SK-N-SH treated with all-trans-retinoic acid at 6 μM for 48 hours (cell line): ENCODE measurements at regions not wholly inside any gene's neighbourhood (a gene's known extent, or its start where the extent isn't known, plus 50 kb on each side); places are given as distances from the start of the nearest gene placed in this dataset.

Experiments
- ATAC-seq: fragments of 200-7000 bp; cut with Tn5 transposase; 3 replicates; pipeline ENCODE4 v1.9.1; 2020; ENCODE audit warnings: mild to moderate bottlenecking, moderate library complexity
- ARNTL ChIP-seq: fragments of 450-650 bp; formaldehyde crosslinking; IDR thresholded peaks from 2 replicates; pipeline ENCODE4 v1.5.0; 2020; ENCODE audit warnings: low read depth, mild to moderate bottlenecking, moderate library complexity, borderline replicate concordance
- BACH2 ChIP-seq: fragments of 250-450 bp; sonication (Bioruptor Pico); IDR thresholded peaks from 2 replicates; pipeline ENCODE4 v1.9.0; 2021; ENCODE audit warnings: mild to moderate bottlenecking, borderline replicate concordance
- CSDC2 ChIP-seq: fragments of 250-450 bp; sonication (Bioruptor Pico); IDR thresholded peaks from 2 replicates; pipeline ENCODE4 v1.5.0; 2020; ENCODE audit warnings: mild to moderate bottlenecking, moderate library complexity
- ESRRG ChIP-seq: fragments of 250-450 bp; sonication (Bioruptor Pico); IDR thresholded peaks from 2 replicates; pipeline ENCODE4 v1.6.1; 2021; ENCODE audit warnings: mild to moderate bottlenecking
- GLIS3 ChIP-seq: fragments of 250-450 bp; sonication (Bioruptor Pico); IDR thresholded peaks from 2 replicates; pipeline ENCODE4 v1.5.0; 2020; ENCODE audit warnings: mild to moderate bottlenecking, moderate library complexity
- ISL1 ChIP-seq: fragments of 250-450 bp; sonication (Bioruptor Pico); IDR thresholded peaks from 2 replicates; pipeline ENCODE4 v2.1.2; 2022; ENCODE audit warnings: mild to moderate bottlenecking, moderate library complexity
- OSR1 ChIP-seq: fragments of 250-450 bp; sonication (Bioruptor Pico); IDR thresholded peaks from 2 replicates; pipeline ENCODE4 v1.8.0; 2022; ENCODE audit warnings: moderate library complexity, mild to moderate bottlenecking, inconsistent platforms
- PPARA ChIP-seq: fragments of 250-450 bp; sonication (Bioruptor Pico); IDR thresholded peaks from 2 replicates; pipeline ENCODE4 v1.5.0; 2020; ENCODE audit warnings: mild to moderate bottlenecking, borderline replicate concordance
- RARB ChIP-seq: fragments of 250-450 bp; sonication (Bioruptor Pico); IDR thresholded peaks from 2 replicates; pipeline ENCODE4 v1.8.0; 2021; ENCODE audit warnings: mild to moderate bottlenecking, moderate library complexity
- SNAI2 ChIP-seq: fragments of 250-450 bp; sonication (Bioruptor Pico); IDR thresholded peaks from 2 replicates; pipeline ENCODE4 v1.5.0; 2020; ENCODE audit warnings: mild to moderate bottlenecking, moderate library complexity
- TCF4 ChIP-seq: fragments of 250-450 bp; sonication (Bioruptor Pico); IDR thresholded peaks from 2 replicates; pipeline ENCODE4 v1.8.0; 2021; ENCODE audit warnings: mild to moderate bottlenecking, moderate library complexity, borderline replicate concordance
- TOX ChIP-seq: fragments of 250-450 bp; sonication (Bioruptor Pico); IDR thresholded peaks from 2 replicates; pipeline ENCODE4 v1.8.0; 2021; ENCODE audit warnings: mild to moderate bottlenecking, moderate library complexity, borderline replicate concordance
- ZC3H10 ChIP-seq: fragments of 250-450 bp; sonication (Bioruptor Pico); IDR thresholded peaks from 2 replicates; pipeline ENCODE4 v1.5.1; 2021; ENCODE audit warnings: mild to moderate bottlenecking, moderate library complexity
- ZFP3 ChIP-seq: fragments of 250-450 bp; sonication (Bioruptor Pico); IDR thresholded peaks from 2 replicates; pipeline ENCODE4 v1.5.0; 2020; ENCODE audit warnings: mild to moderate bottlenecking, moderate library complexity
- ZFP30 ChIP-seq: fragments of 450-650 bp; formaldehyde crosslinking; IDR thresholded peaks from 2 replicates; pipeline ENCODE4 v1.5.0; 2022; ENCODE audit warnings: mild to moderate bottlenecking, moderate library complexity
- ZNF565 ChIP-seq: fragments of 450-650 bp; formaldehyde crosslinking; conservative IDR thresholded peaks from 2 replicates; pipeline ENCODE4 v1.5.0; 2020; ENCODE audit warnings: low read depth, mild to moderate bottlenecking, moderate library complexity
- ZNF70 ChIP-seq: fragments of 450-650 bp; formaldehyde crosslinking; IDR thresholded peaks from 2 replicates; pipeline ENCODE4 v1.5.0; 2020; ENCODE audit warnings: mild to moderate bottlenecking, moderate library complexity
- ZNF8 ChIP-seq: fragments of 450-650 bp; formaldehyde crosslinking; IDR thresholded peaks from 2 replicates; pipeline ENCODE4 v1.5.0; 2020; ENCODE audit warnings: mild to moderate bottlenecking, moderate library complexity
- TF ChIP-seq, protein P1 (sequence below): fragments of 250-450 bp; sonication (Bioruptor Pico); IDR thresholded peaks from 2 replicates; pipeline ENCODE4 v1.5.1; 2020; ENCODE audit warnings: low read depth, mild to moderate bottlenecking, moderate library complexity
- TF ChIP-seq, protein P2 (sequence below): fragments of 250-450 bp; sonication (Bioruptor Pico); IDR thresholded peaks from 2 replicates; pipeline ENCODE4 v1.8.0; 2021; ENCODE audit warnings: low read depth, mild to moderate bottlenecking, moderate library complexity, borderline replicate concordance
- TF ChIP-seq, protein P3 (sequence below): fragments of 250-450 bp; sonication (Bioruptor Pico); IDR thresholded peaks from 2 replicates; pipeline ENCODE4 v1.5.0; 2020; ENCODE audit warnings: mild to moderate bottlenecking, moderate library complexity

DNA sequence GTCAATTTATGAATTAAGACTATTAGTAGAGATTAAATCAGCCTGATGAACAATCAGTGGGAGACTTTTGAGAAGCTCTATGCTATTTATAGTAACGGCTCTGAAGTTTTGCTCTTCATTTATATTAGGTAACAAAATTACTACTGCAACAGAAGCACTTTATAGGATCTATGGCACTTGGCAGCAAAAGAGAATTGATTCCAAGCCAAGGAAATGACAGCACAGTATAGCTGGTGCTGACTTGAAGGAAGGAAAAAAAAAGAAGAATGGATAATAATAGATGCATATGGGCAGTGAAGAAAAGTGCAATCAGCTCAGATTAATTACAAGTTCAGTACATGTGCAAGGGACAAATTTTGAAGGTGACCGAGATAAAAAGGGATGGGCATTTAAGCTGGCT is 228.2 kb upstream of the PPFIA2 start:
- TF ChIP-seq ZNF565 (CRISPR knock-in tag) (no peak), ZFP3 (CRISPR knock-in tag) (no peak), PPARA (no peak), OSR1 (no peak), ARNTL (CRISPR knock-in tag) (no peak), TOX (CRISPR knock-in tag) (no peak), BACH2 (no peak), ZNF70 (no peak), SNAI2 (CRISPR knock-in tag) (no peak), ZC3H10 (CRISPR knock-in tag) (no peak), TCF4 (CRISPR knock-in tag) (no peak), ISL1 (no peak), RARB (CRISPR knock-in tag) (no peak), CSDC2 (CRISPR knock-in tag) (no peak), ESRRG (no peak), ZFP30 (no peak)
- TF ChIP-seq, protein P1, sequence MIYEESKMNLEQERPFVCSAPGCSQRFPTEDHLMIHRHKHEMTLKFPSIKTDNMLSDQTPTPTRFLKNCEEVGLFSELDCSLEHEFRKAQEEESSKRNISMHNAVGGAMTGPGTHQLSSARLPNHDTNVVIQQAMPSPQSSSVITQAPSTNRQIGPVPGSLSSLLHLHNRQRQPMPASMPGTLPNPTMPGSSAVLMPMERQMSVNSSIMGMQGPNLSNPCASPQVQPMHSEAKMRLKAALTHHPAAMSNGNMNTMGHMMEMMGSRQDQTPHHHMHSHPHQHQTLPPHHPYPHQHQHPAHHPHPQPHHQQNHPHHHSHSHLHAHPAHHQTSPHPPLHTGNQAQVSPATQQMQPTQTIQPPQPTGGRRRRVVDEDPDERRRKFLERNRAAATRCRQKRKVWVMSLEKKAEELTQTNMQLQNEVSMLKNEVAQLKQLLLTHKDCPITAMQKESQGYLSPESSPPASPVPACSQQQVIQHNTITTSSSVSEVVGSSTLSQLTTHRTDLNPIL (CRISPR knock-in tag): no peak
- TF ChIP-seq, protein P2, sequence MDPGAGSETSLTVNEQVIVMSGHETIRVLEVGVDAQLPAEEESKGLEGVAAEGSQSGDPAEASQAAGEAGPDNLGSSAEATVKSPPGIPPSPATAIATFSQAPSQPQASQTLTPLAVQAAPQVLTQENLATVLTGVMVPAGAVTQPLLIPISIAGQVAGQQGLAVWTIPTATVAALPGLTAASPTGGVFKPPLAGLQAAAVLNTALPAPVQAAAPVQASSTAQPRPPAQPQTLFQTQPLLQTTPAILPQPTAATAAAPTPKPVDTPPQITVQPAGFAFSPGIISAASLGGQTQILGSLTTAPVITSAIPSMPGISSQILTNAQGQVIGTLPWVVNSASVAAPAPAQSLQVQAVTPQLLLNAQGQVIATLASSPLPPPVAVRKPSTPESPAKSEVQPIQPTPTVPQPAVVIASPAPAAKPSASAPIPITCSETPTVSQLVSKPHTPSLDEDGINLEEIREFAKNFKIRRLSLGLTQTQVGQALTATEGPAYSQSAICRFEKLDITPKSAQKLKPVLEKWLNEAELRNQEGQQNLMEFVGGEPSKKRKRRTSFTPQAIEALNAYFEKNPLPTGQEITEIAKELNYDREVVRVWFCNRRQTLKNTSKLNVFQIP: no peak
- TF ChIP-seq, protein P3, sequence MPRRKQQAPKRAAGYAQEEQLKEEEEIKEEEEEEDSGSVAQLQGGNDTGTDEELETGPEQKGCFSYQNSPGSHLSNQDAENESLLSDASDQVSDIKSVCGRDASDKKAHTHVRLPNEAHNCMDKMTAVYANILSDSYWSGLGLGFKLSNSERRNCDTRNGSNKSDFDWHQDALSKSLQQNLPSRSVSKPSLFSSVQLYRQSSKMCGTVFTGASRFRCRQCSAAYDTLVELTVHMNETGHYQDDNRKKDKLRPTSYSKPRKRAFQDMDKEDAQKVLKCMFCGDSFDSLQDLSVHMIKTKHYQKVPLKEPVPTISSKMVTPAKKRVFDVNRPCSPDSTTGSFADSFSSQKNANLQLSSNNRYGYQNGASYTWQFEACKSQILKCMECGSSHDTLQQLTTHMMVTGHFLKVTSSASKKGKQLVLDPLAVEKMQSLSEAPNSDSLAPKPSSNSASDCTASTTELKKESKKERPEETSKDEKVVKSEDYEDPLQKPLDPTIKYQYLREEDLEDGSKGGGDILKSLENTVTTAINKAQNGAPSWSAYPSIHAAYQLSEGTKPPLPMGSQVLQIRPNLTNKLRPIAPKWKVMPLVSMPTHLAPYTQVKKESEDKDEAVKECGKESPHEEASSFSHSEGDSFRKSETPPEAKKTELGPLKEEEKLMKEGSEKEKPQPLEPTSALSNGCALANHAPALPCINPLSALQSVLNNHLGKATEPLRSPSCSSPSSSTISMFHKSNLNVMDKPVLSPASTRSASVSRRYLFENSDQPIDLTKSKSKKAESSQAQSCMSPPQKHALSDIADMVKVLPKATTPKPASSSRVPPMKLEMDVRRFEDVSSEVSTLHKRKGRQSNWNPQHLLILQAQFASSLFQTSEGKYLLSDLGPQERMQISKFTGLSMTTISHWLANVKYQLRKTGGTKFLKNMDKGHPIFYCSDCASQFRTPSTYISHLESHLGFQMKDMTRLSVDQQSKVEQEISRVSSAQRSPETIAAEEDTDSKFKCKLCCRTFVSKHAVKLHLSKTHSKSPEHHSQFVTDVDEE (CRISPR knock-in tag): no peak
- ATAC-seq: no peak

DNA sequence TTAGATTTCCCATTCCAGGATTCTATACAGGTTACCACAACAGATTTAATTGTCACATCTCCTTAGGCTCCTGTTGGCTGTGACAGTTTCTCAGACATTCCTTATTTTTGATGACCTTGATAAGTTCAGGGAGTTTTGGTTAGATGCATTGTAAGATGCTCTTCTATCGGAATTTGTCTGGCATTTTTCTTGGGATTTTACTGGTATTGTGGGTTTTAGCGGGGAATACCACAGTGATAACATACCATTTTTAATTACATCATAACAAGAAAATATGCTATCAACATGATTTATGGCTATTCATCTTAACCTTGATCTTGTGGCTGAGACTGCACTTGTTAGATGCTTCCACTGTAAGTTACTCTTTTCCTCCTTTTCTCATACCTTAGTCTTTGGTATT is 217.5 kb upstream of the PPFIA2 start:
- ATAC-seq: no peak
- TF ChIP-seq ISL1 (no peak), OSR1 (no peak), ZNF8 (CRISPR knock-in tag) (no peak), RARB (CRISPR knock-in tag) (no peak), BACH2 (no peak), TCF4 (CRISPR knock-in tag) (no peak), GLIS3 (CRISPR knock-in tag) (no peak), ARNTL (CRISPR knock-in tag) (no peak), ZC3H10 (CRISPR knock-in tag) (no peak), TOX (CRISPR knock-in tag) (no peak), CSDC2 (CRISPR knock-in tag) (no peak), SNAI2 (CRISPR knock-in tag) (no peak)
- TF ChIP-seq, protein P1 (CRISPR knock-in tag): no peak
- TF ChIP-seq, protein P3 (CRISPR knock-in tag): no peak
- TF ChIP-seq, protein P2: no peak
